Heart right ventricle (tissue), 16 donors: ENCODE measurements at regions not wholly inside any gene's neighbourhood (a gene's known extent, or its start where the extent isn't known, plus 50 kb on each side); places are given as distances from the start of the nearest gene placed in this dataset.
A peak's percentile ranks its signal among the peaks of the same experiment; 100 is the strongest.

Experiments used
- ATAC-seq, 8 donors: fragments of 200-7000 bp; cut with Tn5 transposase; one replicate each; pipeline ENCODE4 v1.9.1; 2020; ENCODE audit warnings: mild to moderate bottlenecking in 8 of 8, moderate library complexity in 8 of 8, moderate number of reproducible peaks in 1 of 8
- DNase-seq, 2 donors: peaks; one replicate each; pipeline ENCODE4 v3.0.0-alpha.2; 2020
- H3K27ac ChIP-seq, 10 donors: fragments of 200-600 bp; sonication (generic) in 2 of 10; one replicate each; pipeline versions ENCODE4 v1.5.0 to v1.8.0; 2020 to 2022; ENCODE audit warnings: mild to moderate bottlenecking in 3 of 10
- H3K27me3 ChIP-seq, 7 donors: fragments of 200-600 bp; one replicate each; pipeline ENCODE4 v1.8.0; 2021 to 2022; ENCODE audit warnings: mild to moderate bottlenecking in 2 of 7
- H3K36me3 ChIP-seq, 9 donors: fragments of 200-600 bp; sonication (generic) in 1 of 9; one replicate each; pipeline versions ENCODE4 v1.5.0 to v1.8.0; 2020 to 2022; ENCODE audit warnings: mild to moderate bottlenecking in 2 of 9
- H3K4me1 ChIP-seq, 9 donors: fragments of 200-600 bp; sonication (generic) in 1 of 9; one replicate each; pipeline versions ENCODE4 v1.5.0 to v1.8.0; 2020 to 2022; ENCODE audit warnings: mild to moderate bottlenecking in 4 of 9
- H3K4me3 ChIP-seq, 10 donors: fragments of 200-600 bp; sonication (generic) in 2 of 10; one replicate each; pipeline versions ENCODE4 v1.5.0 to v1.8.0; 2020 to 2022; ENCODE audit warnings: mild to moderate bottlenecking in 7 of 10, moderate library complexity in 2 of 10
- H3K9me3 ChIP-seq, 11 donors: fragments of 200-600 bp in 10 of 11; sonication (generic) in 2 of 11; one replicate each; pipeline versions ENCODE4 v1.5.0 to v1.8.0; 2013 to 2022; ENCODE audit warnings: mild to moderate bottlenecking in 2 of 11, control low read depth in 1 of 11, moderate library complexity in 1 of 11
- WGBS, 2 donors: extraction: QIAGEN DNeasy Blood & Tissue Kit; methylation state at CpG; one replicate each; pipeline ENCODE4 v1.1.7; 2013; ENCODE audit warnings: inconsistent platforms in 1 of 2; 5-methylcytosine and 5-hydroxymethylcytosine counted together
- intact Hi-C, 10 donors: fragments of 100-400 bp; cut with DNase I; formaldehyde crosslinking; loops; one replicate each; pipeline versions ENCODE4 v1.11.1 to v1.14.2; 2022
- TF ChIP-seq, protein P1 (sequence below), 9 donors: fragments of 200-600 bp; sonication (generic) in 2 of 9; IDR thresholded peaks; one replicate each; pipeline versions ENCODE4 v1.5.0 to v1.8.0; 2021 to 2022; ENCODE audit warnings: antibody characterized with exemption in 9 of 9, mild to moderate bottlenecking in 5 of 9, moderate library complexity in 1 of 9
- donor health status: Arrhythmogenic right ventricular cardiomyopathy.
- donor health status: ischemic (EF 13 %, LVEDD 7.1; RV severe dilation, severe dysfunction).
- donor health status: healthy with polysubstance abuse.
- donor health status: DM: no; HTN: yes; CAD: no.
- donor health status: DM: no; HTN: no; CAD: no.
- donor health status: ischemic (EF 25% LVEDD 6.9; RV normal size, moderate dysfunction).
- donor health status: ischemic (EF 25% LVEDD 5.7; RV mildly dilated, moderate dysfunction).
- donor health status: healthy.
- donor health status: DM: yes; HTN: yes; CAD: no.
- donor health status: Ischemic cardiomyopathy.
- donor health status: ischemic (EF 35%, LVEDD 5.7; RV mildly dilated, moderate dysfunction).
- donor health status: nonischemic (EF 11% LVEDD 7.7; RV severe dilation, severe dysfunction).
- donor health status: DM: yes; HTN: yes; CAD: no.
- donor health status: PGD.
- donor health status: ischemic (EF 29% LVEDD 5.4; RV normal size, mild dysfunction).
- donor health status: nonischemic (EF 23%, LVEDD 6.1; RV moderate dilation, normal function).

GRCh38 chr12:46523446-46523845, 150.9 kb upstream of the SLC38A2 start:
- Histone ChIP-seq H3K27ac (peak overlapping the region in 5 of 10 donors; percentile 66 to 78 (median 76)), H3K27me3 (no peaks in the 10 kb centered on the region), H3K4me3 (no peak overlapping the region), H3K36me3 (no peaks in the 10 kb centered on the region), H3K9me3 (no peaks in the 10 kb centered on the region), H3K4me1 (peaks cover 10 to 56% (median 41%) of the 10 kb centered on the region in 9 donors)
- DNase-seq (no peak), ATAC-seq (no peak)
- intact Hi-C loops = loop anchor here in 4 of 10 donors (5.0 to 10.0 kb wide), 2 partner anchors 49 to 134 kb away; no protein-coding TSS in a partner anchor
- TF ChIP-seq, protein P1, sequence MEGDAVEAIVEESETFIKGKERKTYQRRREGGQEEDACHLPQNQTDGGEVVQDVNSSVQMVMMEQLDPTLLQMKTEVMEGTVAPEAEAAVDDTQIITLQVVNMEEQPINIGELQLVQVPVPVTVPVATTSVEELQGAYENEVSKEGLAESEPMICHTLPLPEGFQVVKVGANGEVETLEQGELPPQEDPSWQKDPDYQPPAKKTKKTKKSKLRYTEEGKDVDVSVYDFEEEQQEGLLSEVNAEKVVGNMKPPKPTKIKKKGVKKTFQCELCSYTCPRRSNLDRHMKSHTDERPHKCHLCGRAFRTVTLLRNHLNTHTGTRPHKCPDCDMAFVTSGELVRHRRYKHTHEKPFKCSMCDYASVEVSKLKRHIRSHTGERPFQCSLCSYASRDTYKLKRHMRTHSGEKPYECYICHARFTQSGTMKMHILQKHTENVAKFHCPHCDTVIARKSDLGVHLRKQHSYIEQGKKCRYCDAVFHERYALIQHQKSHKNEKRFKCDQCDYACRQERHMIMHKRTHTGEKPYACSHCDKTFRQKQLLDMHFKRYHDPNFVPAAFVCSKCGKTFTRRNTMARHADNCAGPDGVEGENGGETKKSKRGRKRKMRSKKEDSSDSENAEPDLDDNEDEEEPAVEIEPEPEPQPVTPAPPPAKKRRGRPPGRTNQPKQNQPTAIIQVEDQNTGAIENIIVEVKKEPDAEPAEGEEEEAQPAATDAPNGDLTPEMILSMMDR (IDR thresholded peaks at IDR 0.05) = no peak
- WGBS, 2 donors = 94% methylated on average over 2 of the region's 2 CpGs

- intact Hi-C loops = loop anchor here in 4 of 10 donors (5.0 to 10.0 kb wide), 2 partner anchors 47 to 135 kb away; no protein-coding TSS in a partner anchor
- Histone ChIP-seq H3K36me3 (no peaks in the 10 kb centered on the region), H3K27me3 (no peaks in the 10 kb centered on the region), H3K27ac (no peak overlapping the region), H3K9me3 (no peaks in the 10 kb centered on the region), H3K4me3 (no peak overlapping the region), H3K4me1 (peaks cover 10 to 60% (median 41%) of the 10 kb centered on the region in 9 donors)
- ATAC-seq = no peak
- TF ChIP-seq, protein P1 (IDR thresholded peaks at IDR 0.05) = no peak
- WGBS, 2 donors = 16 to 23% methylated on average over 1 of the region's 1 CpG
- no peak for DNase-seq
Measured at GRCh38 chr12:46522071-46522470, 149.5 kb upstream of the SLC38A2 start.

- Histone ChIP-seq H3K36me3 (no peaks in the 10 kb centered on the region), H3K9me3 (no peaks in the 10 kb centered on the region), H3K27me3 (no peaks in the 10 kb centered on the region), H3K4me3 (no peak overlapping the region), H3K27ac (no peak overlapping the region), H3K4me1 (peaks cover 10 to 60% (median 41%) of the 10 kb centered on the region in 9 donors)
- no peak for ATAC-seq
- intact Hi-C loops = loop anchor here in 4 of 10 donors (5.0 to 10.0 kb wide), 2 partner anchors 46 to 136 kb away; no protein-coding TSS in a partner anchor
- no peak for DNase-seq
- TF ChIP-seq, protein P1 (IDR thresholded peaks at IDR 0.05) = no peak
- 88% methylated on average over 2 of the region's 2 CpGs for WGBS, 2 donors
Measured at GRCh38 chr12:46521145-46521544, 148.6 kb upstream of the SLC38A2 start.

- peaks cover 3 to 47% (median 33%) of the 10 kb centered on the region in 9 donors for H3K4me1 ChIP-seq
- peak overlapping the region in 1 of 10 donors; percentile 47 for H3K27ac ChIP-seq
- no peaks in the 10 kb centered on the region for H3K9me3 ChIP-seq
- H3K27me3 ChIP-seq = no peaks in the 10 kb centered on the region
- TF ChIP-seq, protein P1 (IDR thresholded peaks at IDR 0.05) = no peak
- 95 to 97% methylated on average over 1 of the region's 1 CpG for WGBS, 2 donors
- ATAC-seq (no peak), DNase-seq (no peak)
- no peaks in the 10 kb centered on the region for H3K36me3 ChIP-seq
- H3K4me3 ChIP-seq = no peak overlapping the region
- intact Hi-C loops = no loop called here
Measured at GRCh38 chr12:46519407-46519806, 146.8 kb upstream of the SLC38A2 start.
